Smooth muscle cell (in vitro differentiated cells): ENCODE measurements at regions not wholly inside any gene's neighbourhood (a gene's known extent, or its start where the extent isn't known, plus 50 kb on each side); places are given as distances from the start of the nearest gene placed in this dataset.

Experiments used
- DNase-seq: peaks from one replicate; lab custom pipeline; 2025; ENCODE audit not compliant: unreplicated experiment; lab: John Stamatoyannopoulos, UW
- H2AFZ ChIP-seq: fragments of 200-600 bp; sonication (generic); 2 replicates; pipeline ENCODE4 v1.6.0; 2016; ENCODE audit warnings: antibody characterized with exemption, low read depth, mild to moderate bottlenecking
- H3F3A ChIP-seq: fragments of 200-600 bp; sonication (generic); 2 replicates; pipeline ENCODE4 v1.6.0; 2017; ENCODE audit warnings: antibody characterized with exemption, low read depth
- H3K27ac ChIP-seq: fragments of 200-600 bp; sonication (generic); 2 replicates; pipeline ENCODE4 v1.5.1; 2016; ENCODE audit warnings: low read depth, mild to moderate bottlenecking
- H3K27me3 ChIP-seq: fragments of 200-600 bp; sonication (generic); 2 replicates; pipeline ENCODE4 v1.6.1; 2016; ENCODE audit warnings: low read depth, mild to moderate bottlenecking
- H3K36me3 ChIP-seq: fragments of 200-600 bp; sonication (generic); 2 replicates; pipeline ENCODE4 v1.5.1; 2016; ENCODE audit warnings: low read depth
- H3K4me1 ChIP-seq: fragments of 200-600 bp; sonication (generic); 2 replicates; pipeline ENCODE4 v1.5.1; 2016; ENCODE audit warnings: low read depth
- H3K4me2 ChIP-seq: fragments of 200-600 bp; sonication (generic); 2 replicates; pipeline ENCODE4 v1.6.0; 2016; ENCODE audit warnings: mild to moderate bottlenecking
- H3K4me3 ChIP-seq: fragments of 200-600 bp; sonication (generic); 2 replicates; pipeline ENCODE4 v1.5.1; 2016; ENCODE audit warnings: mild to moderate bottlenecking
- H3K79me2 ChIP-seq: fragments of 200-600 bp; sonication (generic); 2 replicates; pipeline ENCODE4 v1.6.0; 2016; ENCODE audit warnings: low read depth, mild to moderate bottlenecking
- H3K9ac ChIP-seq: fragments of 200-600 bp; sonication (generic); 2 replicates; pipeline ENCODE4 v1.6.0; 2016; ENCODE audit warnings: low read depth
- H3K9me3 ChIP-seq: fragments of 200-600 bp; sonication (generic); replicated peaks from 2 replicates; pipeline ENCODE4 v1.5.1; 2016; ENCODE audit warnings: low read depth
- H4K20me1 ChIP-seq: fragments of 200-600 bp; sonication (generic); 2 replicates; pipeline ENCODE4 v1.6.0; 2016; ENCODE audit warnings: low read depth
- CTCF ChIP-seq: fragments of 200-600 bp; sonication (generic); IDR thresholded peaks from 2 replicates; pipeline ENCODE4 v1.5.1; 2017; ENCODE audit warnings: borderline replicate concordance, mild to moderate bottlenecking, antibody characterized with exemption; ENCODE audit not compliant: insufficient read depth, poor library complexity, severe bottlenecking
- WGBS: methylation state at CpG from one replicate; pipeline ENCODE4 v1.1.7; 2016; ENCODE audit warnings: low lambda C conversion rate; 5-methylcytosine and 5-hydroxymethylcytosine counted together

DNA sequence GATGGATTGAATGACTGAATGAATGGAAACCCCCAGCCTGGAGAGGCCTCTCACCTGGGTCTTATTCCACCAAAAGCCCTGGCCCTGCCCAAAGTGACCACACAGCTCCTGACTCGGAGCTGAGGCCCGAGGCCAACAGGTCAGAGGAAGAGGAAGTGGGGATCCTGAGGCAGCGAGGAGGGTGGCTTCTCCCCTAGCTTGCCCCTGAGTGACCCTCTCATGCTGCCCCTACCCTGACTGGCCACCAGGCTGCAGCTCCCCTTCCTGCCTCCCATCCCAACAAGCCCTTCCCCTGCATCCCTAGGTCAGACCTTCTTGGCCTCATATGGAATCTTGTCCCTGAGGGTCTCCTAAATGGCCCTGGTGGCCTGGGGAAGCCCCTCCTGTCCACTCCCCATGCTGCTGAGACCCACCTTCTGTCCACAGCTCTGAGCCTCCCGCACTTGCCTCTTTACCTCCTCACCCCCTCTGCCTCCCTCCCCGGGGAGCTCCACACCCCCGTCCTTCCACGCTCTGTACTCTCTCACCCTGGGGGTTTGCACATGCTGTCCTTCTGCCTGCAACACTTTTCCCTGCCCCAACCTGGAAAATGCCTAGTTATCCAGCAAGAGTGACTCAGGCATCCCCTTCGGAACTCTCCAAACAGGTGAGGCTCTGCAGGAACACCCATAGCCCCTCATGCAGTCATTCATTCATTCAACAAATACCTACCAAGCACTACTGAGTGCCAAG is 134.8 kb upstream of the HDAC4 start:
- no peak overlapping the region for H3K4me2 ChIP-seq
- no peak for DNase-seq
- H3K79me2 ChIP-seq, result no peaks in the 10 kb centered on the region
- no peaks in the 10 kb centered on the region for H3K4me1 ChIP-seq
- H3K27me3 ChIP-seq, result no peaks in the 10 kb centered on the region
- H3K4me3 ChIP-seq, result no peak overlapping the region
- 86% methylated on average over 6 of the region's 8 CpGs for WGBS
- no peak overlapping the region for H2AFZ ChIP-seq
- TF ChIP-seq CTCF, result no peak
- H3K36me3 ChIP-seq, result no peaks in the 10 kb centered on the region
- H3K9ac ChIP-seq, result no peak overlapping the region
- H3K9me3 ChIP-seq, result no peaks in the 10 kb centered on the region
- H4K20me1 ChIP-seq, result no peaks in the 10 kb centered on the region
- no peaks in the 10 kb centered on the region for H3F3A ChIP-seq
- H3K27ac ChIP-seq, result no peak overlapping the region

DNA sequence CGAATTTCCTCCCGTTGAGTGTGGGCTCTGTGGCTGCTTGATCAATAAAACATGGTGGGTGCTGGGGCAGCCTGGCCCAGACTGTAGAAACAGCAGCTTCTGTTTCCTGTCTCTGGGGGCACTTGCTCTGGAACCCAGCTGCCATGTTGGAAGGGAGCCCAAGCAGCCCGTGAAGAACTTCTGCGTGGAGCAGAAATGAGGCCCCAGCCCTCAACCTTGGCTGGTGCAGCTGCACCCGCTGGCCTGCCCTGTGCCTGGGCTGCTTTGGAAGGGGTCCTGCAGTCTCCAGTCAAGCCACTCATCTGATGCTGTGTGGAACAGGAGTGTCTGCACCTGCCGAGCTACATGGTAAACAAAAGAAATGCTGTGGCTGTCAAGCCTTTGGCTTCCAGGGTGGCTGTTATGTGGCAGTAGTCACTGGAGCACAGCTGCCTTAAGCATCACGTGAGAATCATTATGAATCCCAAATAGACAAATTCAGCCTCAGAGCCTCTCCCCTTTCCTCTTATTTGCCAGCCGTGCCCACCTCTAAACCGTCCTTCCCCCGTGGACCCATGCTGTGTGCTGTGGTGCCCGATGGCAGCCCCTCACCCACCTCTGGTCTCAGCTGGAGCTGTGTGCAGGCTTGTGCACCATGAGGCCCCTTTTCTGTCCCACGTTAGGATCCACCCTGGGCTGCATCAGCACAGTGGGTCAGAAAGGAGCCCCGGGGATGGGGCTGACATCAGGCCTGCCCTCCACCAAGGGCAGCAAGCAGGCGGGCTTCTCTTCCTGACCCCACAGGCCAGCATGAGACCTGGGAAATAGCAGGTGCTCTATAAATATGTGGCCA is 134.0 kb upstream of the HDAC4 start:
- H3F3A ChIP-seq, result no peaks in the 10 kb centered on the region
- no peak overlapping the region for H2AFZ ChIP-seq
- TF ChIP-seq CTCF, result no peak
- no peak overlapping the region for H3K27ac ChIP-seq
- H3K4me2 ChIP-seq, result no peak overlapping the region
- H3K27me3 ChIP-seq, result no peaks in the 10 kb centered on the region
- no peak overlapping the region for H3K9ac ChIP-seq
- WGBS, result 89% methylated on average over 14 of the region's 14 CpGs
- H3K4me1 ChIP-seq, result no peaks in the 10 kb centered on the region
- H3K79me2 ChIP-seq, result no peaks in the 10 kb centered on the region
- H3K9me3 ChIP-seq, result no peaks in the 10 kb centered on the region
- no peaks in the 10 kb centered on the region for H4K20me1 ChIP-seq
- DNase-seq, result no peak
- H3K4me3 ChIP-seq, result no peak overlapping the region
- H3K36me3 ChIP-seq, result no peaks in the 10 kb centered on the region

DNA sequence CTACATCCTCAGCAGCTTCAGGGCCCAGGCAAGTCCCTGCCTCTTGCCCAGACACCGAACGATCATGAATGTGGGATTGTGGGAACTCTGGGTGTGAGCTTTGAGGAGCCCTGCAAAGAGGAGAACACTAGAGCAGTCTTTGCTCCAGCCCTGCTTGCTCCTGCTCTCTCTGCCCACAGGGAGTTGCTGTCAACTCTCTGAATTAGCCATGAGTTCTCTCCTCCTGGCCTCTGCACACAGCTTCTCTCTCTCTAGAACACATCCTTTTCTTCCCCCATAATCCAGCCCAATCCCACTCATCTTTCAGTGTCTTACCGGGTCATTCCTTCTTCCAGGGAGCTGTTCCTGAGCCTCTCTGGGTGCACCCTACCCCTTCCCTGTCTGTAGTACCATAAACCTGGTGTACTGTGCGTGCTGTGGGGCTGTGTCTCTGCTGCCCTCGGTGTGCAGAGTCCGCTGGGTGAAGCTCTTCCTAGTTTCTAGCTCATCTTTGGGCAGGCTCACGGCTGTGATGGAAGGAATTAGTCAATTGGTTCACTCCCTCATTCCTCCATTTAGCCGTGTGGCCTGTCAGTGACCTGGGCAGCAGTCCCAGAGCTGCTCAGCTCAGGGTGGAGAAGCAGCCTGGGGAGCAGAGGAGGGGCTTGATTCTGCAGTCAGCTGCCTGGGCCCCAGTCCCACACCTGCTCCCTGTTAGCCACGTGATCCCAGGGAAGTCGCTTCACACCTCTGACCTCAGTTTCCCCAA is 132.9 kb upstream of the HDAC4 start:
- Histone ChIP-seq H3K4me1 (no peaks in the 10 kb centered on the region), H4K20me1 (no peaks in the 10 kb centered on the region), H3K79me2 (no peaks in the 10 kb centered on the region), H3K4me2 (no peak overlapping the region), H3K9me3 (no peaks in the 10 kb centered on the region), H3K27me3 (no peaks in the 10 kb centered on the region), H3F3A (no peaks in the 10 kb centered on the region), H2AFZ (no peak overlapping the region), H3K9ac (no peak overlapping the region), H3K36me3 (no peaks in the 10 kb centered on the region), H3K27ac (no peak overlapping the region), H3K4me3 (no peak overlapping the region)
- 89% methylated on average over 10 of the region's 10 CpGs for WGBS
- no peak for DNase-seq
- no peak for TF ChIP-seq CTCF
